ENCODE measurements at regions not wholly inside any gene's neighbourhood (a gene's known extent, or its start where the extent isn't known, plus 50 kb on each side); places are given as distances from the start of the nearest gene placed in this dataset.

GRCh38 chr4:106604319-106605051, 235.9 kb upstream of the GIMD1 start:
- no peak for TF ChIP-seq GATA2 (IDR thresholded peaks at IDR 0.05; ENCODE audit: low read depth, low read length)
- no peak for TF ChIP-seq GATA3 (IDR thresholded peaks at IDR 0.05; ENCODE audit: low read depth, low read length)

All from SH-SY5Y (cell line).